ENCODE measurements at regions not wholly inside any gene's neighbourhood (a gene's known extent, or its start where the extent isn't known, plus 50 kb on each side); places are given as distances from the start of the nearest gene placed in this dataset.

- intact Hi-C loops (cut with micrococcal nuclease; ENCODE audit: unreplicated experiment): no loop called here
- in situ Hi-C loops (cut with HindIII; ENCODE audit: extremely low pct_ligation_motif_present, low pct_unique_long_range_greater_than_20kb): no loop called here
- Histone ChIP-seq H3K4me1 (ENCODE audit: insufficient read depth, low read length) (no peaks in the 10 kb centered on the region), H3K4me2 (ENCODE audit: low read depth, low read length) (no peak overlapping the region), H3K9ac (ENCODE audit: insufficient read depth, low read depth, low read length) (no peak overlapping the region), H3K27me3 (ENCODE audit: control insufficient read depth in 1 of 2, insufficient read depth in 2 of 2, low read length in 2 of 2) (peaks cover 0 to 20% of the 10 kb centered on the region in 2 experiments; a peak in 2 of 5 replicates), H3K4me3 (replicated peaks in 1 of 3; ENCODE audit: insufficient read depth in 1 of 3, low read depth in 2 of 3, low read length in 3 of 3) (no peak overlapping the region), H2AFZ (ENCODE audit: low read length) (no peak overlapping the region), H3K36me3 (replicated peaks in 1 of 2; ENCODE audit: control insufficient read depth in 1 of 2, insufficient read depth in 2 of 2, low read length in 2 of 2) (no peaks in the 10 kb centered on the region), H3K79me2 (ENCODE audit: insufficient read depth, low read length) (no peaks in the 10 kb centered on the region), H3K9me3 (ENCODE audit: low read length) (no peaks in the 10 kb centered on the region), H3K27ac (ENCODE audit: extremely low read length, insufficient read depth, low read length) (no peak overlapping the region), H4K20me1 (ENCODE audit: insufficient read depth, low read length) (no peaks in the 10 kb centered on the region)
- FAIRE-seq (no peak), ATAC-seq (no peak), DNase-seq (ENCODE audit: low spot score) (no peak)
- ChIA-PET POLR2A (no interaction called here), CTCF (ENCODE audit: low intra/inter-chr PET ratio, low total read pairs) (no interaction called here)
- WGBS (ENCODE audit: low lambda C conversion rate): 12% methylated on average over 4 of the region's 4 CpGs
- no TSS peak for BruUV-seq (replicated peaks)
- TF ChIP-seq UBTF (CRISPR knock-in tag; IDR thresholded peaks at IDR 0.05): no peak
- no peak for TF ChIP-seq ZNF766 (CRISPR knock-in tag; IDR thresholded peaks at IDR 0.05; ENCODE audit: borderline replicate concordance)
- no peak for TF ChIP-seq ZNF142 (CRISPR knock-in tag; IDR thresholded peaks at IDR 0.05)
- no peak for TF ChIP-seq CEBPB (IDR thresholded peaks at IDR 0.05; ENCODE audit: borderline replicate concordance, low read depth, low read length)
- no peak for TF ChIP-seq GLI4 (CRISPR knock-in tag; IDR thresholded peaks at IDR 0.05; ENCODE audit: borderline replicate concordance)
- TF ChIP-seq POGZ (CRISPR knock-in tag; IDR thresholded peaks at IDR 0.05): no peak
- no peak for TF ChIP-seq DNMT3B (CRISPR knock-in tag; conservative IDR thresholded peaks at IDR 0.05)
These were observed 253.5 kb downstream of the QKI start for GRCh38 chr6:163668061-163668426.

Measured in HepG2 (cell line).